Thyroid gland (tissue), 4 donors: ENCODE measurements at regions not wholly inside any gene's neighbourhood (a gene's known extent, or its start where the extent isn't known, plus 50 kb on each side); places are given as distances from the start of the nearest gene placed in this dataset.
"Not testable (repeated sequence)": the region's sequence is repeated elsewhere in the genome, so short reads cannot be mapped to it uniquely, and the experiment has no call there.

Source experiments
- DNase-seq, 2 donors: peaks; one replicate each; pipeline ENCODE4 v3.0.0-alpha.2; 2019
- H3K27ac ChIP-seq, 3 donors: fragments of 200-600 bp; sonication (generic); 1 replicate in 2 of 3; 2 replicates in 1 of 3; pipeline ENCODE4 v1.5.1; 2016 to 2019; ENCODE audit warnings: mild to moderate bottlenecking in 1 of 3, moderate library complexity in 1 of 3
- H3K27me3 ChIP-seq: fragments of 200-600 bp; sonication (generic); one replicate; pipeline ENCODE4 v1.5.1; 2019
- H3K36me3 ChIP-seq, 2 donors: fragments of 200-600 bp; sonication (generic); one replicate each; pipeline ENCODE4 v1.5.1; 2016 to 2019
- H3K4me1 ChIP-seq, 2 donors: fragments of 200-600 bp; sonication (generic); one replicate each; pipeline ENCODE4 v1.5.1; 2017 to 2019
- H3K4me3 ChIP-seq, 3 donors: fragments of 200-600 bp; sonication (generic); replicated peaks in 1 of 3; 1 replicate in 2 of 3; 2 replicates in 1 of 3; pipeline ENCODE4 v1.5.1; 2016; ENCODE audit warnings: mild to moderate bottlenecking in 1 of 3
- H3K9me3 ChIP-seq: fragments of 200-600 bp; sonication (generic); one replicate; pipeline ENCODE4 v1.5.1; 2017
- CTCF ChIP-seq, 6 experiments: fragments of 200-600 bp in 3 of 6; fragments of 450-650 bp in 3 of 6; sonication (generic) in 3 of 6; IDR thresholded peaks; one replicate each; pipeline ENCODE4 v1.5.1; 2016 to 2019; ENCODE audit warnings: antibody characterized with exemption in 6 of 6, mild to moderate bottlenecking in 2 of 6, inconsistent platforms in 1 of 6, moderate library complexity in 1 of 6
- POLR2A ChIP-seq, 2 donors: fragments of 450-650 bp; IDR thresholded peaks; one replicate each; pipeline ENCODE4 v1.6.1; 2017; ENCODE audit warnings: antibody characterized with exemption in 2 of 2, mild to moderate bottlenecking in 2 of 2, moderate library complexity in 1 of 2
- WGBS, 2 donors: methylation state at CpG; one replicate each; pipeline ENCODE4 v1.1.5; 2017; 5-methylcytosine and 5-hydroxymethylcytosine counted together
- intact Hi-C: fragments of 100-400 bp; cut with DNase I; formaldehyde crosslinking; loops from one replicate; pipeline ENCODE4 v1.15.1; 2023

GRCh38 chr5:82971901-82972300 is 105.3 kb downstream of the TMEM167A start:
- Histone ChIP-seq H3K36me3 (no peaks in the 10 kb centered on the region), H3K9me3 (no peaks in the 10 kb centered on the region), H3K4me1 (no peaks in the 10 kb centered on the region), H3K4me3 (no peak overlapping the region), H3K27me3 (no peaks in the 10 kb centered on the region), H3K27ac (no peak overlapping the region)
- intact Hi-C loops = no loop called here
- no peak for TF ChIP-seq POLR2A (IDR thresholded peaks at IDR 0.05)
- no peak for TF ChIP-seq CTCF (IDR thresholded peaks at IDR 0.05)
- WGBS, 2 donors = 92 to 94% methylated on average over 5 of the region's 5 CpGs
- no peak for DNase-seq

- H3K27ac ChIP-seq, H3K36me3 ChIP-seq, intact Hi-C loops, H3K4me1 ChIP-seq, H3K27me3 ChIP-seq, H3K4me3 ChIP-seq, DNase-seq, H3K9me3 ChIP-seq: not testable (repeated sequence)
- 85 to 94% methylated on average over 9 to 10 of the region's 10 CpGs for WGBS, 2 donors
Observed at GRCh38 chr5:82971034-82971806, 106.0 kb downstream of the TMEM167A start.

- DNase-seq, intact Hi-C loops, H3K27me3 ChIP-seq, H3K36me3 ChIP-seq, H3K9me3 ChIP-seq, H3K4me3 ChIP-seq, H3K27ac ChIP-seq, H3K4me1 ChIP-seq: not testable (repeated sequence)
- 86 to 90% methylated on average over 6 of the region's 6 CpGs for WGBS, 2 donors
Observed at GRCh38 chr5:82969221-82969976, 107.8 kb downstream of the TMEM167A start.

- no peak for DNase-seq
- intact Hi-C loops = no loop called here
- H3K27ac ChIP-seq = no peak overlapping the region
- H3K4me3 ChIP-seq = no peak overlapping the region
- no peaks in the 10 kb centered on the region for H3K36me3 ChIP-seq
- no peaks in the 10 kb centered on the region for H3K9me3 ChIP-seq
- H3K4me1 ChIP-seq = no peaks in the 10 kb centered on the region
- TF ChIP-seq POLR2A (IDR thresholded peaks at IDR 0.05) (no peak), CTCF (IDR thresholded peaks at IDR 0.05) (no peak)
- H3K27me3 ChIP-seq = no peaks in the 10 kb centered on the region
Observed at GRCh38 chr5:82967072-82967471, 110.1 kb downstream of the TMEM167A start.

- no peak overlapping the region for H3K27ac ChIP-seq
- no peaks in the 10 kb centered on the region for H3K4me1 ChIP-seq
- H3K27me3 ChIP-seq = no peaks in the 10 kb centered on the region
- H3K36me3 ChIP-seq = no peaks in the 10 kb centered on the region
- 85 to 95% methylated on average over 1 of the region's 1 CpG for WGBS, 2 donors
- H3K9me3 ChIP-seq = no peaks in the 10 kb centered on the region
- no peak for DNase-seq
- H3K4me3 ChIP-seq = no peak overlapping the region
- TF ChIP-seq CTCF (IDR thresholded peaks at IDR 0.05) (no peak), POLR2A (IDR thresholded peaks at IDR 0.05) (no peak)
- intact Hi-C loops = no loop called here
Observed at GRCh38 chr5:82959466-82959865, 117.7 kb downstream of the TMEM167A start.

GRCh38 chr5:82956600-82956999 is 120.6 kb downstream of the TMEM167A start:
- Histone ChIP-seq H3K4me3 (no peak overlapping the region), H3K27ac (no peak overlapping the region), H3K27me3 (no peaks in the 10 kb centered on the region), H3K9me3 (no peaks in the 10 kb centered on the region), H3K4me1 (no peaks in the 10 kb centered on the region), H3K36me3 (no peaks in the 10 kb centered on the region)
- intact Hi-C loops = no loop called here
- DNase-seq = no peak
- TF ChIP-seq POLR2A (IDR thresholded peaks at IDR 0.05) (no peak), CTCF (IDR thresholded peaks at IDR 0.05) (no peak)
